SHP77 (cell line): ENCODE measurements at regions not wholly inside any gene's neighbourhood (a gene's known extent, or its start where the extent isn't known, plus 50 kb on each side); places are given as distances from the start of the nearest gene placed in this dataset.
A peak's percentile ranks its signal among the peaks of the same experiment; 100 is the strongest.

ENCODE experiments used
- DNase-seq, 2 experiments: peaks; one replicate each; lab custom pipeline; 2025; lab: John Stamatoyannopoulos, UW

DNA sequence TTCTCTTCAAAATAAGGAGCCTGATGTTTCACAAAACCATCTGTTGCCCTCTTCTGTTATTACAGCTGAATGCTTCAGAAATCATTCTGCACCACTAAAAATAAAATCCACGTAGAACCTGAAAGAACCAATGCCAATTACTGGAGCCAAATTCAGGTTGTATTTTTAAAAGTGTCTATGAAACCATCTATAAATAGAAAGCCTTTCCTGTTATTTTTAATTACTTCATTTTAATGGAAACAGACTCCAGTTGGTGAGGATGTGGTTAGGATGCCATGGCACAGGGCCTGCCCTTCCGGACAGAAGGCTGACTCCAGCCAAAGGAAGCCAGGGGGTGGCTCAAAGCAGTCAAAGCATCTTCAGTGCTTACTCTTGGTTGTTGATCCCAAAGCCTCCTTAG lies 119.8 kb downstream of the TENT4A start:
- DNase-seq = no peak

GRCh38 chr5:6833406-6833805 lies 120.2 kb downstream of the TENT4A start:
- no peak for DNase-seq

DNA sequence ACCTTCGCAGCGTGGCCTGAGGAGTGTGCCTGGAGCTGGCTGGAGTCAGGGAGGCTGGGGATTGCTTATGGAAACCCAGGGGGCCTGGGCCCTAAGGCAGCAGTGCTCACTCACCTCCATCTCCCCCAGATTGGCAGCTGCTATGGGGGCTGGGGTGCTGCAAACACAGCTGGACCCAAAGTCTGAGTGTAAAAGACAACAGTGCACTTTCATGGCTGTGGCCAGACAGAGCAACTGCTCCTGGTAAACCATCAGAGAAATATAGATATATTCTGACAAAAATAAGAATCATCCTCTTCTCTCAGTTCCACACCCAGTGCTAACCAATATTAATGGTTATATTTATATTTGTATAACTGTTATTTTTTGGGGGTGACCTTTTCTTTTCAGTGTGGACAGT lies 123.9 kb downstream of the TENT4A start:
- DNase-seq = no peak

DNA sequence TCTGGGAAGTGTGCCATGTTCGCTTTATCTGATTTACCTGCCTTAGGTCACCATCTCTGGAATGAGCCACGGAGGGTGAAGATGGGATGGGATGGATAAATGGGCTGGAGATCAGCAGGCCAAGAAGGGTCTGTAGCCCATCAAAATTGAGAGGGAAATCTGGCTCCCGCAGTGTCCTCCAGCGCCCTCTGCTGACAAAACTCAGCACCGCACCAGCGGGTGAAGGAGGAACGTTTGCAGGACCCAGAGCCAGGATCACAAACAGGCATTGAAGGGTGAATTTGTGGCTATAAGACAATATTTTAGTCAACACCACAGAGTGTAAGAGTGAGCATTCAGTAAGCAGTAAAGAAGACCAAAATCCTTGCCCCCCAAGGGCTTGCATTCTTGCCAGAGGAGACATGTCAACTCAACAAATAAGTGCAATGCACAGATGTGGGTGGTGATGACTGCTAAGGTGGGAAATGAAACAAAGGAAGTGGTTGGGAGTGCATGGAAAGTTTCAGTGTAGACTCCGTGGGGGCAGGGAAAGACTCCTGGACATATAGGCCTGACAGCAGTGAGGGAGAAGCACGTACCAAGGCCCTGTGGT lies 124.4 kb downstream of the TENT4A start:
- peak in 1 of 2 experiments; percentile 27 for DNase-seq

- DNase-seq = no peak
Observed at GRCh38 chr5:6838736-6839135, 125.5 kb downstream of the TENT4A start.

GRCh38 chr5:6840136-6840793 lies 127.0 kb downstream of the TENT4A start:
- DNase-seq = no peak

- no peak for DNase-seq
Observed at GRCh38 chr5:6843335-6843734, 130.1 kb downstream of the TENT4A start.

DNA sequence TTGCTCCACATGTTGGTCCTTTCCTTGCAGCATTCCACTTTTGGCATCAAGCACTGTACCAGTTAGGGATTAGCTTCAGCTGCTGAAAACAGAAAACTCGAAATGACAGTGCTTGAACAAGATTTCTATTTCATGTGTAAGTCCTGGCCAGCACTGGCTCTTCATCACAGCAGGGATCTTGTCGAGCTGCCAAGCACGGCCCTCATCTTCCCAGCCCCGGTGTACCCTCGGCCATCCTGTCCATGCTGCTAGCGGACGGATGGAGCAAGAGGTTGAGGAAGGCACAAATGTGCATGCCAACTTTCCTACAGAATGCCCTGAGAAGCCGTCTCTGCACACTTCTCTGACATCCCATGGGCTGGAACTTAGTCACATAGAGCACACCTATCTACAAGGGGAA lies 130.6 kb downstream of the TENT4A start:
- no peak for DNase-seq

GRCh38 chr5:6845856-6846255 lies 132.6 kb downstream of the TENT4A start:
- no peak for DNase-seq

- DNase-seq = no peak
Observed at GRCh38 chr5:6847870-6848269, 134.6 kb downstream of the TENT4A start.

- no peak for DNase-seq
Observed at GRCh38 chr5:6849316-6850105, 136.3 kb downstream of the TENT4A start.

DNA sequence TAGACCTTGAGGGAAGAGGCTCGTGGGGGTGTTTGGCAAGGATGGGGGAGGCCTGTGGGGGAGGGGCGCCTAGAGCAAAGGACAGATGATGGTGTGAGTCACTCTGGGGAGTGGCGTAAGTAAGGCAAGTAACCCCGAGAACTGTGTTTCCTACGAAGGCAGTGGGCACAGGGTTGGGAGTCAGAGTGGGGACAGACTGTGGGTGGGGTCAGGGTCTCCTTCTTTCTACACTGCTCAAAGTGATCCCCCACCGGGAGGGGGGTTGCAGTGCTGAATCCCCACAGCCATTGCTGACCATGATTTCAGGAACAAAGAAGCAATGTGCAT lies 136.8 kb downstream of the TENT4A start:
- no peak for DNase-seq

- no peak for DNase-seq
Observed at GRCh38 chr5:6856653-6857052, 143.4 kb downstream of the TENT4A start.

DNA sequence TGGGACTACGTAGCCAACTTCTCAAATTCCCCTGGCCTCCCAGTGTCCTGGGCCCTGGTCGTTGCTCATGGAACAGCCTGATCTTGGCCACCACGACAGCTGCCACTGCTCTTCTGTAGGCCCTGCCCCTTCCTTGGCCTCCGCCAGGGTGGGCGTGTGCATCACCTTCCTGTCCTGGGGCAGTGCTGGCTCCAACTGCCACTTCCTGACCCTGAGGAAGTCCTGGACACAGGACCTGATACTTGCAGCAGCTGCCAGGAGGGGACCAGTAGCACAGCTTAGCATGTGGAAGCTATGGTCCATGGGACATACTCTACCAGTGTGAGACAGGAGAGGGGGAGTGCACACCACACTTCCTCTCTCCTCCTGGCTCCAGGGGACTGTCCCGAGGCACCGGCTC lies 145.2 kb downstream of the TENT4A start:
- DNase-seq = no peak

DNA sequence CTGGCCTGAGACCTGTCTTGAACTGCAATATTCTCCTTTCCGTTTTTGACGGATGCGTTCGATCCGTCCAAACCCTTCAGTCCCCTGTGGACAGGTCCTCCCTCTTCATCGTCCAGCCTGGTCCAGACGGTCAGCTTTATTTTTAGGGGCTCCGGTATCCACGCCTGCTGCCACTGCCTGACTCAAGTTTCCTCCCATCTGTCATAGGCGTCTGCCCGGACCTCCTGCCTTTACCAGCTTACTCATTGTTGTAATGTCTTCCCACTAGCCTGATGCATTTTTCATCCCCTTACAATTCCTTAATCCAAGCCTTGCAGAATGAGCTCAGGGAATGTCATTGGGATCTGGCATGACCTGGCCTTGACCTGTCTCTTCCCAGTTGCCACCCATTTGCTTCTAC lies 145.8 kb downstream of the TENT4A start:
- no peak for DNase-seq

DNA sequence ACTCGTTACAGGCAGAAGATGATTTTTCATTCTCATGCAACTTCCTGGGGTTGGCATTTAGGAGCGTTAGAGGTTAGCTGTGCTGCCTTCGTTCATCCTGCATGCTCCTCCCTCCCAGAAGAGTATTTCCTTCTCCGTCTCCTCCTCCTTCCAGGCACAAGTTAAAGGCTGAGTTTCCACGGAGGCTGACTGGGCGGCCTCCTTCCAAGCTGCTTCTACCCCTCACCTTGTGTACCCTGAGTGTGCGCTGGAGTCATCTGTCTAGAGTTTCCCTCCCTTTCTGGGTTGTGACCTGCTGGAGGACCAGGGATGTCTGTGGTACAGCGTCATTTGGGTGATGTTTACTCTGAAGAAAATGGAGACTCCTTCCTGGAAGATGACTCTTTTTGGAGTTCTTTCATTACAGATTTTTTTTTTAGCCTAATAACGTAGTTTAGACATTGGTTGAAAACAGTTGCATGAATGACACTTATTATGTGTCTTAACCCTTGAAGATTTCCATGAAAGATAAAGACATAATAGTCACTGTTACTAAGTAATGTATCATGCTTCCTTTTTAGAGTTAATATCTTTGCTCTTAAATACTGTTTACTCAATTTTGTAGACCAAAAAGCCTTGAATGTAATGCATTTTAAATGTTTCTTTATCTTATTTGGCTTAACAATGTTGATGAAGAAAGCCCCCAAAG lies 146.9 kb downstream of the TENT4A start:
- no peak for DNase-seq

GRCh38 chr5:6861036-6861435 lies 147.8 kb downstream of the TENT4A start:
- no peak for DNase-seq

- DNase-seq = no peak
Observed at GRCh38 chr5:6861667-6862066, 148.4 kb downstream of the TENT4A start.

DNA sequence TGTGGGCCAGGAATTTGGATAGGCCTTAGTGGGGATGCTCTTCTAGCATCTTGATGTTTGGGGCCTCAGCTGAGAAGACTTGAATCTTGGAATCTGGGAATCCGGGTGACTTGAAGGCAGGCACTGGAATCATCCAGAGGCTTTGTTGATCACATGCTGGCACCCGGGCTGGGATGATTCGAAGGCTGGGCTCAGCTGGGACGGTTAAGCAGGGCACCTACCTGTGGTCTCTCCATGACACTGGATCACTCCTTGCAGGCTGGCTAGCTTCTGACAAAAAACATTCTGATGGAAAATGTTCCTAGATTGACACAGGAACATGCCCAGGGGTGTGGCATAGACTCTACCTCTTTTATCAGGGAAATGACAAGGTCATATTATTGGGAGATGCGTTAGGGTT lies 149.1 kb downstream of the TENT4A start:
- DNase-seq = no peak

DNA sequence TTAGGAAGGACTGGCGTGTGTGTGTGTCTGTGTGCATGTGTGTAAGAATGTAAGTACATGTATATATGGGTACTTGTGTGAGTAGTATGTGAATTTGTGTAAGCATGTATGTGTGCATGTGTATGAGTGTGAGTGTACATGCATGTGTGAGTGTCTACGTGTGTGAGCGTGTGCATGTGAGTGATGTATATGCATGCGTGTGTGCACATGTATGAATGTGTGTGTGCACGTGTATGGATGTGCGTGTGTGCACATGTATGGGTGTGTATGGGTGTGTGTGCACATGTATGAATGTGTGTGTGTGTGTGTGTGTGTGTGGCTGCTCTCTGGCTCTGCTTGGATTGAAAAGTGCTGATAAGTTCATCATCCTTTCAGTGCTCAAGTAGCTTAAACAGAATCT lies 154.5 kb downstream of the TENT4A start:
- no peak for DNase-seq

- no peak for DNase-seq
Observed at GRCh38 chr5:6868171-6868570, 154.9 kb downstream of the TENT4A start.

- DNase-seq = no peak
Observed at GRCh38 chr5:6868575-6869215, 155.5 kb downstream of the TENT4A start.
